Parathyroid adenoma (tissue), 2 donors: ENCODE measurements at regions not wholly inside any gene's neighbourhood (a gene's known extent, or its start where the extent isn't known, plus 50 kb on each side); places are given as distances from the start of the nearest gene placed in this dataset.

ENCODE experiments used
- H2AFZ ChIP-seq: fragments of 300-600 bp; sonication (generic); one replicate; pipeline ENCODE4 v1.7.0; 2017; ENCODE audit warnings: antibody characterized with exemption, mild to moderate bottlenecking
- H3K27ac ChIP-seq: fragments of 300-600 bp; sonication (generic); one replicate; pipeline ENCODE4 v1.7.0; 2017
- H3K27me3 ChIP-seq: fragments of 300-600 bp; sonication (generic); one replicate; pipeline ENCODE4 v1.7.0; 2017; ENCODE audit warnings: low read length; ENCODE audit not compliant: control insufficient read depth, insufficient read depth
- H3K36me3 ChIP-seq: fragments of 300-600 bp; sonication (generic); one replicate; pipeline ENCODE4 v1.7.0; 2017; ENCODE audit warnings: low read length; ENCODE audit not compliant: control insufficient read depth, insufficient read depth
- H3K4me1 ChIP-seq: fragments of 300-600 bp; sonication (generic); one replicate; pipeline ENCODE4 v1.7.0; 2017; ENCODE audit warnings: control low read depth
- H3K4me2 ChIP-seq: fragments of 300-600 bp; sonication (generic); one replicate; pipeline ENCODE4 v1.7.0; 2017; ENCODE audit warnings: low read length
- H3K4me3 ChIP-seq: fragments of 300-600 bp; sonication (generic); one replicate; pipeline ENCODE4 v1.7.0; 2017; ENCODE audit warnings: low read depth, low read length
- H3K79me2 ChIP-seq: fragments of 300-600 bp; sonication (generic); one replicate; pipeline ENCODE4 v1.7.0; 2017; ENCODE audit warnings: control low read depth
- H3K9ac ChIP-seq: fragments of 300-600 bp; sonication (generic); one replicate; pipeline ENCODE4 v1.7.0; 2017; ENCODE audit warnings: mild to moderate bottlenecking
- H3K9me3 ChIP-seq: fragments of 300-600 bp; sonication (generic); one replicate; pipeline ENCODE4 v1.7.0; 2017; ENCODE audit warnings: low read length; ENCODE audit not compliant: control insufficient read depth
- CTCF ChIP-seq: fragments of 300-600 bp; sonication (generic); IDR thresholded peaks from one replicate; pipeline ENCODE4 v1.7.0; 2017; ENCODE audit warnings: antibody characterized with exemption, mild to moderate bottlenecking
- donor health status: primary hyperparathyroidism.

GRCh38 chr1:182246783-182247182, 144.8 kb downstream of the GLUL start:
- H3K36me3 ChIP-seq, result no peaks in the 10 kb centered on the region
- H3K4me2 ChIP-seq, result no peak overlapping the region
- no peak for TF ChIP-seq CTCF

DNA sequence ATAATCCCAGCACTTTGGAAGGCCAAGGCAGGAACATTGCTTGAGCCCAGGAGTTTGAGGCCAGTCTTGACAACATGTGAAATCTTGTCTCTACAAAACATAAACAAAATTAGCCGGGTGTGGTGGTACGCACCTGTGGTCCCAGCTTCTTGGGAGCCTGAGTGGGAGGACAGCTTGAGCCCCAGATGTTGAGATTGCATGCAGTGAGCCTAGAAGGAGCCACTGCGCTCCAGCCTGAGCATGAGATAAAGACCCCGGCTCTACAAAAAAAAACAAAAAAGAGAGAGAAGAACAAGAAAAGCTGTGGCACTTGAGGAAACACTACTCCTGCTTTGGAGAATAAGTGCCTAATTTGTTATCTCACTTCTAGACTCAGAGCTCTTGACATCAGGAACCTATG, 146.6 kb downstream of the GLUL start:
- Histone ChIP-seq H3K9ac (no peak overlapping the region), H2AFZ (no peak overlapping the region), H3K36me3 (no peaks in the 10 kb centered on the region), H3K9me3 (no peaks in the 10 kb centered on the region), H3K4me3 (no peak overlapping the region), H3K4me1 (no peaks in the 10 kb centered on the region), H3K27me3 (no peaks in the 10 kb centered on the region), H3K27ac (no peak overlapping the region), H3K4me2 (no peak overlapping the region), H3K79me2 (no peaks in the 10 kb centered on the region)
- TF ChIP-seq CTCF, result no peak

More at GRCh38 chr1:182246783-182247182, 144.8 kb downstream of the GLUL start:
- Histone ChIP-seq H3K4me1 (no peaks in the 10 kb centered on the region), H3K9me3 (no peaks in the 10 kb centered on the region), H3K27me3 (no peaks in the 10 kb centered on the region), H3K4me3 (no peak overlapping the region), H3K9ac (no peak overlapping the region), H3K79me2 (no peaks in the 10 kb centered on the region), H3K27ac (no peak overlapping the region), H2AFZ (no peak overlapping the region)

DNA sequence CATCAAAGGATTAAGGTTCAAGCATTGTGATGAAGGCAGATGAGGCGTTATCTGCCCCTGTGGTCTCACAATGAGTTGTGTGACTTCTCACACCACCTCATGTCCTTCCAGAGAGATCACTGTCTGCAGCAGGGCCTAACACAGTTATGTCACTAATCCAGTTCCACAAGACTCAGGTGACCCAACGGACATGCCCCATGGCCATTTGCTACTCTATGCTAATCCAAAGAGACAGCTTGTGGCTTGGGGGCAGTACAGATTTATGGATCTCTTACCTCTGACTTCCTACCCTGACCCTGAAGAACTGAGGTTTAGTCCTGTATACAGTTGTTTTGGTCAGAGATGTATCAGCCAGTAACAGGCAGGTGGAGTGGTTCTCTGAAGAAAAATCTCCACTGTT, 147.1 kb downstream of the GLUL start:
- Histone ChIP-seq H3K79me2 (no peaks in the 10 kb centered on the region), H2AFZ (no peak overlapping the region), H3K9ac (no peak overlapping the region), H3K27ac (no peak overlapping the region), H3K4me3 (no peak overlapping the region), H3K4me1 (no peaks in the 10 kb centered on the region), H3K27me3 (no peaks in the 10 kb centered on the region), H3K9me3 (no peaks in the 10 kb centered on the region), H3K36me3 (no peaks in the 10 kb centered on the region), H3K4me2 (no peak overlapping the region)
- no peak for TF ChIP-seq CTCF

DNA sequence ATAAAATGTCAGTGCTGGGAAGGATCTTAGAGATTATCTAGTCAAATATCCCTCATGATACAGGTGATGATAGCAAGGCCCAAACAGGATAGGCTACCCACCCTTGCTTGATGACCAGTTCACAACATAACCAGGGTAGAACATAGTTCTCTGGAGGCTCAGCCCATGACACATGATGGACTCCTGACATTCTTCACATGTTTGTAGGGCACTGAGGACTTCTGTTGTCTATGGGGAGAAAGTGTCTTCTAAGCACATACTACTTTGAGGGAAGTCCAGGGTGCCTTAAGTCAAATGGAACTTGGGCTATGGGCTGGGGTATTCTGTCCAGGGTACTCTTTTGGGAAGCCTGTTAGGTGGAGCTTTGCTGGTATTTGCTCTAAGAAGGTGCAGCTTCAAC, 148.9 kb downstream of the GLUL start:
- Histone ChIP-seq H3K79me2 (no peaks in the 10 kb centered on the region), H3K27me3 (no peaks in the 10 kb centered on the region), H3K4me1 (no peaks in the 10 kb centered on the region), H3K36me3 (no peaks in the 10 kb centered on the region), H3K9ac (no peak overlapping the region), H3K4me2 (no peak overlapping the region), H2AFZ (no peak overlapping the region), H3K9me3 (no peaks in the 10 kb centered on the region), H3K4me3 (no peak overlapping the region), H3K27ac (no peak overlapping the region)
- TF ChIP-seq CTCF, result no peak

- Histone ChIP-seq H3K4me1 (no peaks in the 10 kb centered on the region), H3K36me3 (no peaks in the 10 kb centered on the region), H3K4me3 (no peak overlapping the region), H3K4me2 (no peak overlapping the region), H3K27ac (no peak overlapping the region), H2AFZ (no peak overlapping the region), H3K9ac (no peak overlapping the region), H3K9me3 (no peaks in the 10 kb centered on the region), H3K27me3 (no peaks in the 10 kb centered on the region), H3K79me2 (no peaks in the 10 kb centered on the region)
- TF ChIP-seq CTCF, result no peak
Measured at GRCh38 chr1:182240085-182240484, 151.5 kb downstream of the GLUL start.
